PC-9 (cell line): ENCODE measurements at regions not wholly inside any gene's neighbourhood (a gene's known extent, or its start where the extent isn't known, plus 50 kb on each side); places are given as distances from the start of the nearest gene placed in this dataset.

Experiments used
- BruUV-seq: library from RNA; stranded (reverse); fragments of 400-500 nt; replicated peaks from 2 replicates; lab custom pipeline; 2021; lab: Mats Ljungman, UMichigan
- CTCF ChIA-PET: fragments of 300-600 bp; sonication (Branson Sonifier 250); formaldehyde crosslinking; loops from one replicate; lab custom pipeline; 2022; ENCODE audit warnings: antibody characterized with exemption; lab: Charles Lee
- POLR2A ChIA-PET: fragments of 300-600 bp; sonication (Branson Sonifier 250); formaldehyde crosslinking; loops from one replicate; lab custom pipeline; 2022; ENCODE audit warnings: antibody characterized with exemption; ENCODE audit not compliant: unreplicated experiment; lab: Charles Lee
- DNase-seq, 2 experiments: peaks; one replicate each; pipeline versions ENCODE4 v3.0.0 to v3.0.0-alpha.2; 2015 to 2022; ENCODE audit warnings: mixed read lengths in 1 of 2
- H2AFZ ChIP-seq: fragments of 200-600 bp; sonication (generic); 2 replicates; pipeline ENCODE4 v1.8.1; 2017; ENCODE audit warnings: antibody characterized with exemption
- H3F3A ChIP-seq: fragments of 200-600 bp; sonication (generic); 2 replicates; pipeline ENCODE4 v1.8.1; 2017; ENCODE audit warnings: antibody characterized with exemption, mild to moderate bottlenecking, low read depth; ENCODE audit not compliant: insufficient read depth
- H3K27ac ChIP-seq: fragments of 200-600 bp; sonication (generic); 2 replicates; pipeline ENCODE4 v1.6.1; 2016; ENCODE audit warnings: mixed run types
- H3K27me3 ChIP-seq: fragments of 200-600 bp; sonication (generic); 2 replicates; pipeline ENCODE4 v1.6.1; 2016; ENCODE audit warnings: low read depth, mixed run types; ENCODE audit not compliant: insufficient read depth
- H3K36me3 ChIP-seq: fragments of 200-600 bp; sonication (generic); 2 replicates; pipeline ENCODE4 v1.6.1; 2016; ENCODE audit warnings: low read depth, mixed run types
- H3K4me1 ChIP-seq: fragments of 200-600 bp; sonication (generic); replicated peaks from 2 replicates; pipeline ENCODE4 v1.6.1; 2016; ENCODE audit warnings: mixed run types; ENCODE audit not compliant: insufficient read depth
- H3K4me2 ChIP-seq: fragments of 200-600 bp; sonication (generic); 2 replicates; pipeline ENCODE4 v1.6.1; 2017; ENCODE audit warnings: mixed run types
- H3K4me3 ChIP-seq: fragments of 200-600 bp; sonication (generic); 2 replicates; pipeline ENCODE4 v1.6.1; 2016; ENCODE audit warnings: mixed run types
- H3K79me2 ChIP-seq: fragments of 200-600 bp; sonication (generic); 2 replicates; pipeline ENCODE4 v1.6.1; 2017; ENCODE audit warnings: low read depth, mixed run types
- H3K9me2 ChIP-seq: fragments of 200-600 bp; sonication (generic); 2 replicates; pipeline ENCODE4 v1.8.1; 2017; ENCODE audit warnings: mild to moderate bottlenecking; ENCODE audit not compliant: insufficient read depth
- H3K9me3 ChIP-seq: fragments of 200-600 bp; sonication (generic); 2 replicates; pipeline ENCODE4 v1.8.1; 2016; ENCODE audit warnings: low read depth; ENCODE audit not compliant: insufficient read depth
- H4K20me1 ChIP-seq: fragments of 200-600 bp; sonication (generic); 2 replicates; pipeline ENCODE4 v1.8.1; 2017; ENCODE audit not compliant: insufficient read depth
- CTCF ChIP-seq: fragments of 200-600 bp; sonication (generic); conservative IDR thresholded peaks from 2 replicates; pipeline ENCODE4 v1.6.1; 2017; ENCODE audit warnings: mixed run types, antibody characterized with exemption, mild to moderate bottlenecking, moderate library complexity
- EZH2 ChIP-seq: fragments of 200-600 bp; sonication (generic); IDR thresholded peaks from 2 replicates; pipeline ENCODE4 v1.8.0; 2017; ENCODE audit warnings: antibody characterized with exemption, low read depth
- intact Hi-C: fragments of 100-400 bp; cut with micrococcal nuclease; formaldehyde crosslinking; loops from one replicate; pipeline ENCODE4 v1.10.0; 2022; ENCODE audit not compliant: unreplicated experiment

- TF ChIP-seq EZH2: no peak
- TF ChIP-seq CTCF: no peak
- H3K4me1 ChIP-seq: no peaks in the 10 kb centered on the region
- no TSS peak for BruUV-seq
- no peaks in the 10 kb centered on the region; the same call in 1 of the 2 replicates for H3K9me3 ChIP-seq
- ChIA-PET CTCF (no interaction called here), POLR2A (no interaction called here)
- no peaks in the 10 kb centered on the region for H3F3A ChIP-seq
- H3K79me2 ChIP-seq: no peaks in the 10 kb centered on the region
- DNase-seq: no peak
- H3K4me2 ChIP-seq: no peak overlapping the region
- H4K20me1 ChIP-seq: no peaks in the 10 kb centered on the region
- H3K27me3 ChIP-seq: no peaks in the 10 kb centered on the region
- no peaks in the 10 kb centered on the region for H3K36me3 ChIP-seq
- no peak overlapping the region for H2AFZ ChIP-seq
- intact Hi-C loops: no loop called here
- H3K27ac ChIP-seq: no peak overlapping the region
- no peak overlapping the region for H3K4me3 ChIP-seq
- H3K9me2 ChIP-seq: peaks cover 4% of the 10 kb centered on the region; the same call in 1 of the 2 replicates
These were observed 487.2 kb upstream of the BCHE start for GRCh38 chr3:166324401-166324800.

- ChIA-PET CTCF (no interaction called here), POLR2A (no interaction called here)
- Histone ChIP-seq H3K27me3 (no peaks in the 10 kb centered on the region), H2AFZ (no peak overlapping the region), H3F3A (no peaks in the 10 kb centered on the region), H4K20me1 (no peaks in the 10 kb centered on the region), H3K27ac (no peak overlapping the region), H3K79me2 (no peaks in the 10 kb centered on the region), H3K9me3 (no peaks in the 10 kb centered on the region; the same call in 1 of the 2 replicates), H3K36me3 (no peaks in the 10 kb centered on the region), H3K4me3 (no peak overlapping the region), H3K4me1 (no peaks in the 10 kb centered on the region), H3K4me2 (no peak overlapping the region), H3K9me2 (peaks cover 4% of the 10 kb centered on the region; the same call in 1 of the 2 replicates)
- DNase-seq: no peak
- no peak for TF ChIP-seq EZH2
- intact Hi-C loops: no loop called here
- no TSS peak for BruUV-seq
These were observed 485.2 kb upstream of the BCHE start for GRCh38 chr3:166322391-166322790.

GRCh38 chr3:166307756-166308350 is 470.6 kb upstream of the BCHE start:
- H3K4me3 ChIP-seq: no peak overlapping the region
- DNase-seq: no peak
- no peaks in the 10 kb centered on the region for H3K9me2 ChIP-seq
- H3K27me3 ChIP-seq: no peaks in the 10 kb centered on the region
- no peaks in the 10 kb centered on the region for H4K20me1 ChIP-seq
- peak overlapping the region; percentile 56; the same call in 1 of the 2 replicates for H2AFZ ChIP-seq
- H3K4me2 ChIP-seq: no peak overlapping the region
- H3K27ac ChIP-seq: no peak overlapping the region
- H3K9me3 ChIP-seq: no peaks in the 10 kb centered on the region
- CTCF ChIA-PET: no interaction called here
- no peaks in the 10 kb centered on the region for H3K4me1 ChIP-seq
- intact Hi-C loops: no loop called here
- no peak for TF ChIP-seq CTCF
- no peak for TF ChIP-seq EZH2
- H3F3A ChIP-seq: no peaks in the 10 kb centered on the region
- BruUV-seq: no TSS peak
- POLR2A ChIA-PET: no interaction called here
- no peaks in the 10 kb centered on the region for H3K36me3 ChIP-seq
- H3K79me2 ChIP-seq: no peaks in the 10 kb centered on the region

- TF ChIP-seq EZH2: no peak
- no peak for TF ChIP-seq CTCF
- no peak for DNase-seq
- CTCF ChIA-PET: no interaction called here
These were observed 467.4 kb upstream of the BCHE start for GRCh38 chr3:166304584-166304983.

More at GRCh38 chr3:166304584-166304983, 467.4 kb upstream of the BCHE start:
- Histone ChIP-seq H4K20me1 (no peaks in the 10 kb centered on the region), H3K4me1 (no peaks in the 10 kb centered on the region), H3K4me3 (no peak overlapping the region), H3K27me3 (no peaks in the 10 kb centered on the region), H3K36me3 (no peaks in the 10 kb centered on the region), H3K27ac (no peak overlapping the region), H2AFZ (peak overlapping the region; percentile 36; the same call in 1 of the 2 replicates), H3F3A (no peaks in the 10 kb centered on the region; the same call in 1 of the 2 replicates), H3K9me2 (no peaks in the 10 kb centered on the region), H3K9me3 (no peaks in the 10 kb centered on the region), H3K79me2 (no peaks in the 10 kb centered on the region), H3K4me2 (no peak overlapping the region)
- POLR2A ChIA-PET: no interaction called here
- BruUV-seq: no TSS peak
- intact Hi-C loops: no loop called here
